CD4-positive, alpha-beta T cell (primary cell): ENCODE measurements at regions not wholly inside any gene's neighbourhood (a gene's known extent, or its start where the extent isn't known, plus 50 kb on each side); places are given as distances from the start of the nearest gene placed in this dataset.

ENCODE experiments used
- ATAC-seq: fragments of 200-7000 bp; cut with Tn5 transposase; one replicate; pipeline ENCODE4 v1.10.0; 2022; ENCODE audit warnings: mild to moderate bottlenecking; ENCODE audit not compliant: poor library complexity
- CTCF ChIA-PET: fragments of 350-600 bp; sonication (Branson Sonifier 250); formaldehyde crosslinking; loops from one replicate; lab custom pipeline; 2021; ENCODE audit warnings: antibody characterized with exemption, inconsistent platforms; lab: Charles Lee
- POLR2A ChIA-PET: fragments of 350-600 bp; sonication (Branson Sonifier 250); formaldehyde crosslinking; loops from one replicate; lab custom pipeline; 2021; ENCODE audit warnings: antibody characterized with exemption, inconsistent platforms; lab: Charles Lee
- DNase-seq, 14 experiments: peaks; one replicate each; pipeline ENCODE4 v3.0.0-alpha.2; 2013 to 2020; ENCODE audit warnings: mixed read lengths in 2 of 14
- H3K27ac ChIP-seq, 2 donors: one replicate each; pipeline versions ENCODE4 v1.5.1 to v1.7.0; 2013; ENCODE audit warnings: low read length in 2 of 2, low read depth in 1 of 2, mild to moderate bottlenecking in 1 of 2
- H3K27me3 ChIP-seq, 2 experiments: 1 replicate in 1 of 2; 2 replicates in 1 of 2; pipeline versions ENCODE4 v1.6.1 to v1.7.0; 2013; ENCODE audit warnings: low read length in 2 of 2, control low read depth in 1 of 2, mild to moderate bottlenecking in 1 of 2, moderate library complexity in 1 of 2; ENCODE audit not compliant: insufficient read depth in 2 of 2, control insufficient read depth in 1 of 2
- H3K36me3 ChIP-seq: one replicate; pipeline ENCODE4 v1.6.1; 2013; ENCODE audit warnings: low read length, control low read depth; ENCODE audit not compliant: insufficient read depth
- H3K4me1 ChIP-seq: one replicate; pipeline ENCODE4 v1.6.1; 2013; ENCODE audit warnings: low read length, control low read depth; ENCODE audit not compliant: insufficient read depth
- H3K4me3 ChIP-seq: one replicate; pipeline ENCODE4 v1.5.1; 2013; ENCODE audit warnings: mild to moderate bottlenecking, low read length, moderate library complexity
- H3K9me3 ChIP-seq, 2 experiments: 1 replicate in 1 of 2; 2 replicates in 1 of 2; pipeline versions ENCODE4 v1.6.1 to v1.7.0; 2013; ENCODE audit warnings: low read length in 2 of 2, mild to moderate bottlenecking in 2 of 2, control low read depth in 1 of 2, moderate library complexity in 1 of 2; ENCODE audit not compliant: control insufficient read depth in 1 of 2, insufficient read depth in 1 of 2
- H3K27ac Mint-ChIP-seq: one replicate; pipeline ENCODE4 v1.8.0; 2020; ENCODE audit warnings: mixed read lengths
- H3K27me3 Mint-ChIP-seq: one replicate; pipeline ENCODE4 v1.8.0; 2021; ENCODE audit warnings: mixed read lengths
- H3K36me3 Mint-ChIP-seq: one replicate; pipeline ENCODE4 v1.8.0; 2021; ENCODE audit warnings: low read depth, mixed read lengths
- H3K4me1 Mint-ChIP-seq: one replicate; pipeline ENCODE4 v1.8.0; 2021; ENCODE audit warnings: low read depth, mixed read lengths
- H3K4me3 Mint-ChIP-seq: one replicate; pipeline ENCODE4 v1.8.0; 2020; ENCODE audit warnings: mild to moderate bottlenecking, mixed read lengths
- H3K9me3 Mint-ChIP-seq: one replicate; pipeline ENCODE4 v1.8.0; 2020; ENCODE audit warnings: mixed read lengths
- intact Hi-C, 2 experiments: fragments of 100-400 bp; cut with DNase I in 1 of 2; cut with micrococcal nuclease in 1 of 2; formaldehyde crosslinking; loops; one replicate each; pipeline versions ENCODE4 v1.15.1 to v1.9.0; 2023 to 2025; cut with DNase I, micrococcal nuclease
- TF ChIP-seq, protein P1 (sequence below): fragments of 200-600 bp; IDR thresholded peaks from one replicate; pipeline ENCODE4 v1.8.0; 2022; ENCODE audit warnings: antibody characterized with exemption, mild to moderate bottlenecking

DNA sequence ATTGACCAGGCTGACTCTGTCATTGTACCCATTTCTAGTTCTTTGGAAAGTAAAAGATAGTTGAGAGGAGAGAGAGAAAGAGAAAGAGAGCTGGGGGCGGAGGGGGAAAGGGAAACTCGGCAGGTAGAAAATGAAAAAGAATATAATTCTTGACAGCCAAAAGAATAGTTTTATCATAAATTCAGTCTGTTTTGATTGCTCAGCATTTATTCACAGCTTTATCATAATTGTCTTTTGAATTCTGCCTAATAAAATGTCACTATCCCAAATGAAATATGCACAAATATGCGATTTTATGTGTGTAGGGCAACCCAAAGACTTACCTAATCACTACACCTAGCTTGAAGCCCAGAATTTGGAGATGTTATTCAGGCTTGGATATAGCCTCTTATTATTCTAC is 1024.0 kb upstream of the PABPC4L start:
- no peak overlapping the region for H3K4me3 ChIP-seq
- no peak overlapping the region for H3K27ac Mint-ChIP-seq
- TF ChIP-seq, protein P1, sequence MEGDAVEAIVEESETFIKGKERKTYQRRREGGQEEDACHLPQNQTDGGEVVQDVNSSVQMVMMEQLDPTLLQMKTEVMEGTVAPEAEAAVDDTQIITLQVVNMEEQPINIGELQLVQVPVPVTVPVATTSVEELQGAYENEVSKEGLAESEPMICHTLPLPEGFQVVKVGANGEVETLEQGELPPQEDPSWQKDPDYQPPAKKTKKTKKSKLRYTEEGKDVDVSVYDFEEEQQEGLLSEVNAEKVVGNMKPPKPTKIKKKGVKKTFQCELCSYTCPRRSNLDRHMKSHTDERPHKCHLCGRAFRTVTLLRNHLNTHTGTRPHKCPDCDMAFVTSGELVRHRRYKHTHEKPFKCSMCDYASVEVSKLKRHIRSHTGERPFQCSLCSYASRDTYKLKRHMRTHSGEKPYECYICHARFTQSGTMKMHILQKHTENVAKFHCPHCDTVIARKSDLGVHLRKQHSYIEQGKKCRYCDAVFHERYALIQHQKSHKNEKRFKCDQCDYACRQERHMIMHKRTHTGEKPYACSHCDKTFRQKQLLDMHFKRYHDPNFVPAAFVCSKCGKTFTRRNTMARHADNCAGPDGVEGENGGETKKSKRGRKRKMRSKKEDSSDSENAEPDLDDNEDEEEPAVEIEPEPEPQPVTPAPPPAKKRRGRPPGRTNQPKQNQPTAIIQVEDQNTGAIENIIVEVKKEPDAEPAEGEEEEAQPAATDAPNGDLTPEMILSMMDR, result no peak
- peaks cover 8% of the 10 kb centered on the region for H3K9me3 Mint-ChIP-seq
- no peaks in the 10 kb centered on the region for H3K27me3 ChIP-seq
- peaks cover 0 to 6% of the 10 kb centered on the region in 2 experiments for H3K9me3 ChIP-seq
- H3K27me3 Mint-ChIP-seq, result no peaks in the 10 kb centered on the region
- H3K4me3 Mint-ChIP-seq, result no peak overlapping the region
- CTCF ChIA-PET, result no interaction called here
- POLR2A ChIA-PET, result no interaction called here
- no peaks in the 10 kb centered on the region for H3K4me1 Mint-ChIP-seq
- H3K4me1 ChIP-seq, result no peaks in the 10 kb centered on the region
- H3K36me3 Mint-ChIP-seq, result no peaks in the 10 kb centered on the region
- no peak overlapping the region for H3K27ac ChIP-seq
- intact Hi-C loops, result no loop called here
- no peak for ATAC-seq
- no peak for DNase-seq
- H3K36me3 ChIP-seq, result no peaks in the 10 kb centered on the region

DNA sequence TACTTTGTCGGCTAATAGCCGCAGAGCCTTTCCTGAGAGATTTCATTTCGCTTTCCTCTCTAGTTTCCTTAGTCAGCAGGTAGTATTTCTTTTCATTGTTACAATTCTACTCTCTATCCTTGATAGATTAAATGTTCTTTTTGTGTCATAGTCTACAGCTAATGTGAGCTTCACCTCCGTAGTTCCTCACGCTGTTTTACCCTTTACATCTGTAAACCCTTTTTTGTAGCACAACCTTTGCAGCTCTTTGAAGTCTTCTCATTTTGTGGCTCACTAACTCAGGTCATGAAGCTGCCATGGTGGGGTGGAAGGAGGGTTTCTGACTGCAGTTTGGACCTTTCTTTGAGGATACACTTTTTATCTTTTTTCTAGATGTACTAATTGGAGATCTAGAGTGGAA is 1008.8 kb upstream of the PABPC4L start:
- Mint-ChIP-seq H3K27ac (no peak overlapping the region), H3K4me3 (no peak overlapping the region), H3K9me3 (peaks cover 4% of the 10 kb centered on the region), H3K4me1 (no peaks in the 10 kb centered on the region), H3K27me3 (no peaks in the 10 kb centered on the region), H3K36me3 (no peaks in the 10 kb centered on the region)
- ATAC-seq (no peak), DNase-seq (no peak)
- POLR2A ChIA-PET, result no interaction called here
- no peaks in the 10 kb centered on the region for H3K9me3 ChIP-seq
- TF ChIP-seq, protein P1, result no peak
- H3K4me3 ChIP-seq, result no peak overlapping the region
- intact Hi-C loops, result no loop called here
- H3K27ac ChIP-seq, result no peak overlapping the region
- no peaks in the 10 kb centered on the region for H3K4me1 ChIP-seq
- H3K27me3 ChIP-seq, result no peaks in the 10 kb centered on the region
- CTCF ChIA-PET, result no interaction called here
- no peaks in the 10 kb centered on the region for H3K36me3 ChIP-seq

DNA sequence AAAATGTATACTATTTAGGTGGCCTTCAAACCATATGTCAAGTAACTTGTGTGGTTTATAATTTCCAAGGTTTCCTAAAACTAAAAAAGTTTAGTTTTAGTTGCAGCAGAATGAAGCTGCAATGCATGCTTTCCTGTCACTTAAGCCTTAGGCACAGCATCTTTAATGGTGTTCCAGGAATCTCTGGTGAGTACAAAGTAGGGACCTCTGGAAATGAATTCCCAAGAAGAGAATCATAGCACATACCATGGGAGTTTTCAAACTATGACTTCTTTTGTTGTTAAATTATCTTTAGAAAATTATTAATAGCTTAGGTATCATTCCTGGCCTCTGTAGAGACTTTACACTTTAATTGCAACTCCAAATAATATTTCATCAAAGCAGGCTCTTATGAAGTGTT is 1005.9 kb upstream of the PABPC4L start:
- ATAC-seq, result no peak
- Mint-ChIP-seq H3K36me3 (no peaks in the 10 kb centered on the region), H3K27ac (no peak overlapping the region), H3K4me3 (no peak overlapping the region), H3K4me1 (no peaks in the 10 kb centered on the region), H3K27me3 (no peaks in the 10 kb centered on the region), H3K9me3 (peaks cover 5% of the 10 kb centered on the region)
- no peaks in the 10 kb centered on the region for H3K36me3 ChIP-seq
- ChIA-PET CTCF (no interaction called here), POLR2A (no interaction called here)
- H3K9me3 ChIP-seq, result no peaks in the 10 kb centered on the region
- TF ChIP-seq, protein P1, result no peak
- no peak overlapping the region for H3K27ac ChIP-seq
- no peak for DNase-seq
- intact Hi-C loops, result no loop called here
- H3K27me3 ChIP-seq, result no peaks in the 10 kb centered on the region
- H3K4me3 ChIP-seq, result no peak overlapping the region
- no peaks in the 10 kb centered on the region for H3K4me1 ChIP-seq
